ENCODE measurements at regions not wholly inside any gene's neighbourhood (a gene's known extent, or its start where the extent isn't known, plus 50 kb on each side); places are given as distances from the start of the nearest gene placed in this dataset.
"Not testable (repeated sequence)": the region's sequence is repeated elsewhere in the genome, so short reads cannot be mapped to it uniquely, and the experiment has no call there.

GRCh38 chr14:58981840-58982239 lies 206.6 kb upstream of the DAAM1 start:
- H3K4me3 ChIP-seq (ENCODE audit: low read length) = no peak overlapping the region
- peaks cover 4% of the 10 kb centered on the region for H3K4me1 ChIP-seq (ENCODE audit: control insufficient read depth, insufficient read depth, low read length)
- no peaks in the 10 kb centered on the region for H3K27me3 ChIP-seq (ENCODE audit: control insufficient read depth, insufficient read depth, low read length)
- no peaks in the 10 kb centered on the region for H3K36me3 ChIP-seq (ENCODE audit: control insufficient read depth, insufficient read depth, low read length)
- no peaks in the 10 kb centered on the region for H3K9me3 ChIP-seq (ENCODE audit: control insufficient read depth, low read length)
- no peak overlapping the region for H3K9ac ChIP-seq (ENCODE audit: low read length)

- no peak overlapping the region for H3K9ac ChIP-seq (ENCODE audit: low read length)
- no peaks in the 10 kb centered on the region for H3K36me3 ChIP-seq (ENCODE audit: control insufficient read depth, insufficient read depth, low read length)
- no peaks in the 10 kb centered on the region for H3K27me3 ChIP-seq (ENCODE audit: control insufficient read depth, insufficient read depth, low read length)
- H3K4me3 ChIP-seq (ENCODE audit: low read length) = no peak overlapping the region
- no peaks in the 10 kb centered on the region for H3K4me1 ChIP-seq (ENCODE audit: control insufficient read depth, insufficient read depth, low read length)
- no peaks in the 10 kb centered on the region for H3K9me3 ChIP-seq (ENCODE audit: control insufficient read depth, low read length)
Measured at GRCh38 chr14:58985786-58986185, 202.7 kb upstream of the DAAM1 start.

GRCh38 chr14:58987591-58987990 lies 200.9 kb upstream of the DAAM1 start:
- H3K27me3 ChIP-seq (ENCODE audit: control insufficient read depth, insufficient read depth, low read length) = no peaks in the 10 kb centered on the region
- H3K4me3 ChIP-seq (ENCODE audit: low read length) = no peak overlapping the region
- no peaks in the 10 kb centered on the region for H3K4me1 ChIP-seq (ENCODE audit: control insufficient read depth, insufficient read depth, low read length)
- H3K9ac ChIP-seq (ENCODE audit: low read length) = no peak overlapping the region
- H3K9me3 ChIP-seq (ENCODE audit: control insufficient read depth, low read length) = no peaks in the 10 kb centered on the region
- no peaks in the 10 kb centered on the region for H3K36me3 ChIP-seq (ENCODE audit: control insufficient read depth, insufficient read depth, low read length)

GRCh38 chr14:58992935-58993334 lies 195.5 kb upstream of the DAAM1 start:
- Histone ChIP-seq H3K9ac (ENCODE audit: low read length) (no peak overlapping the region), H3K4me1 (ENCODE audit: control insufficient read depth, insufficient read depth, low read length) (no peaks in the 10 kb centered on the region), H3K36me3 (ENCODE audit: control insufficient read depth, insufficient read depth, low read length) (no peaks in the 10 kb centered on the region), H3K27me3 (ENCODE audit: control insufficient read depth, insufficient read depth, low read length) (no peaks in the 10 kb centered on the region), H3K9me3 (ENCODE audit: control insufficient read depth, low read length) (no peaks in the 10 kb centered on the region), H3K4me3 (ENCODE audit: low read length) (no peak overlapping the region)

- H3K4me3 ChIP-seq (ENCODE audit: low read length) = no peak overlapping the region
- no peak overlapping the region for H3K9ac ChIP-seq (ENCODE audit: low read length)
- H3K27me3 ChIP-seq (ENCODE audit: control insufficient read depth, insufficient read depth, low read length) = no peaks in the 10 kb centered on the region
- no peaks in the 10 kb centered on the region for H3K9me3 ChIP-seq (ENCODE audit: control insufficient read depth, low read length)
- H3K4me1 ChIP-seq (ENCODE audit: control insufficient read depth, insufficient read depth, low read length) = no peaks in the 10 kb centered on the region
- H3K36me3 ChIP-seq (ENCODE audit: control insufficient read depth, insufficient read depth, low read length) = no peaks in the 10 kb centered on the region
Measured at GRCh38 chr14:58994130-58994529, 194.3 kb upstream of the DAAM1 start.

- no peaks in the 10 kb centered on the region for H3K9me3 ChIP-seq (ENCODE audit: control insufficient read depth, low read length)
- H3K4me1 ChIP-seq (ENCODE audit: control insufficient read depth, insufficient read depth, low read length) = no peaks in the 10 kb centered on the region
- no peak overlapping the region for H3K4me3 ChIP-seq (ENCODE audit: low read length)
- no peaks in the 10 kb centered on the region for H3K36me3 ChIP-seq (ENCODE audit: control insufficient read depth, insufficient read depth, low read length)
- no peak overlapping the region for H3K9ac ChIP-seq (ENCODE audit: low read length)
- H3K27me3 ChIP-seq (ENCODE audit: control insufficient read depth, insufficient read depth, low read length) = no peaks in the 10 kb centered on the region
Measured at GRCh38 chr14:59004012-59004411, 184.5 kb upstream of the DAAM1 start.

- H3K27me3 ChIP-seq (ENCODE audit: control insufficient read depth, insufficient read depth, low read length); H3K36me3 ChIP-seq (ENCODE audit: control insufficient read depth, insufficient read depth, low read length); H3K4me1 ChIP-seq (ENCODE audit: control insufficient read depth, insufficient read depth, low read length); H3K9ac ChIP-seq (ENCODE audit: low read length); H3K9me3 ChIP-seq (ENCODE audit: control insufficient read depth, low read length); H3K4me3 ChIP-seq (ENCODE audit: low read length): not testable (repeated sequence)
Measured at GRCh38 chr14:59006179-59006578, 182.3 kb upstream of the DAAM1 start.

GRCh38 chr14:59009967-59010366 lies 178.5 kb upstream of the DAAM1 start:
- H3K9ac ChIP-seq (ENCODE audit: low read length) = no peak overlapping the region
- H3K9me3 ChIP-seq (ENCODE audit: control insufficient read depth, low read length) = no peaks in the 10 kb centered on the region
- H3K4me1 ChIP-seq (ENCODE audit: control insufficient read depth, insufficient read depth, low read length) = no peaks in the 10 kb centered on the region
- no peak overlapping the region for H3K4me3 ChIP-seq (ENCODE audit: low read length)
- H3K36me3 ChIP-seq (ENCODE audit: control insufficient read depth, insufficient read depth, low read length) = no peaks in the 10 kb centered on the region
- H3K27me3 ChIP-seq (ENCODE audit: control insufficient read depth, insufficient read depth, low read length) = no peaks in the 10 kb centered on the region

GRCh38 chr14:59013672-59014298 lies 174.7 kb upstream of the DAAM1 start:
- H3K9me3 ChIP-seq (ENCODE audit: control insufficient read depth, low read length) = no peaks in the 10 kb centered on the region
- no peaks in the 10 kb centered on the region for H3K27me3 ChIP-seq (ENCODE audit: control insufficient read depth, insufficient read depth, low read length)

GRCh38 chr14:59015482-59015881 lies 173.0 kb upstream of the DAAM1 start:
- Histone ChIP-seq H3K4me3 (ENCODE audit: low read length) (no peak overlapping the region), H3K9me3 (ENCODE audit: control insufficient read depth, low read length) (no peaks in the 10 kb centered on the region), H3K9ac (ENCODE audit: low read length) (no peak overlapping the region), H3K36me3 (ENCODE audit: control insufficient read depth, insufficient read depth, low read length) (no peaks in the 10 kb centered on the region), H3K27me3 (ENCODE audit: control insufficient read depth, insufficient read depth, low read length) (no peaks in the 10 kb centered on the region), H3K4me1 (ENCODE audit: control insufficient read depth, insufficient read depth, low read length) (no peaks in the 10 kb centered on the region)

More at GRCh38 chr14:59013672-59014298, 174.7 kb upstream of the DAAM1 start:
- no peak overlapping the region for H3K9ac ChIP-seq (ENCODE audit: low read length)
- no peaks in the 10 kb centered on the region for H3K4me1 ChIP-seq (ENCODE audit: control insufficient read depth, insufficient read depth, low read length)
- no peaks in the 10 kb centered on the region for H3K36me3 ChIP-seq (ENCODE audit: control insufficient read depth, insufficient read depth, low read length)
- no peak overlapping the region for H3K4me3 ChIP-seq (ENCODE audit: low read length)

GRCh38 chr14:59017285-59017965 lies 171.0 kb upstream of the DAAM1 start:
- no peaks in the 10 kb centered on the region for H3K9me3 ChIP-seq (ENCODE audit: control insufficient read depth, low read length)

GRCh38 chr14:59018460-59018859 lies 170.0 kb upstream of the DAAM1 start:
- H3K36me3 ChIP-seq (ENCODE audit: control insufficient read depth, insufficient read depth, low read length) = no peaks in the 10 kb centered on the region
- H3K9me3 ChIP-seq (ENCODE audit: control insufficient read depth, low read length) = no peaks in the 10 kb centered on the region
- no peak overlapping the region for H3K4me3 ChIP-seq (ENCODE audit: low read length)
- no peak overlapping the region for H3K9ac ChIP-seq (ENCODE audit: low read length)
- H3K4me1 ChIP-seq (ENCODE audit: control insufficient read depth, insufficient read depth, low read length) = no peaks in the 10 kb centered on the region
- H3K27me3 ChIP-seq (ENCODE audit: control insufficient read depth, insufficient read depth, low read length) = no peaks in the 10 kb centered on the region

More at GRCh38 chr14:59017285-59017965, 171.0 kb upstream of the DAAM1 start:
- H3K27me3 ChIP-seq (ENCODE audit: control insufficient read depth, insufficient read depth, low read length) = no peaks in the 10 kb centered on the region
- H3K4me3 ChIP-seq (ENCODE audit: low read length) = no peak overlapping the region
- no peak overlapping the region for H3K9ac ChIP-seq (ENCODE audit: low read length)
- H3K4me1 ChIP-seq (ENCODE audit: control insufficient read depth, insufficient read depth, low read length) = no peaks in the 10 kb centered on the region
- H3K36me3 ChIP-seq (ENCODE audit: control insufficient read depth, insufficient read depth, low read length) = no peaks in the 10 kb centered on the region
